Adipose tissue (tissue), 3 donors: ENCODE measurements at regions not wholly inside any gene's neighbourhood (a gene's known extent, or its start where the extent isn't known, plus 50 kb on each side); places are given as distances from the start of the nearest gene placed in this dataset.

Experiments
- H3K27ac ChIP-seq: one replicate; pipeline ENCODE4 v1.5.1; 2013; ENCODE audit warnings: low read depth, low read length
- WGBS, 3 donors: extraction: QIAGEN DNeasy Blood & Tissue Kit; methylation state at CpG; one replicate each; pipeline ENCODE4 v1.1.7; 2013; 5-methylcytosine and 5-hydroxymethylcytosine counted together
- donor health status: healthy with polysubstance abuse.
- donor health status: Bipolar disorder and iron deficiency.
- donor health status: healthy.

- 24 to 56% (median 27%) methylated on average over 4 of the region's 4 CpGs for WGBS, 3 donors
- no peak overlapping the region for H3K27ac ChIP-seq
These were observed 342.0 kb upstream of the PDZRN3 start for GRCh38 chr3:73966733-73967132.

DNA sequence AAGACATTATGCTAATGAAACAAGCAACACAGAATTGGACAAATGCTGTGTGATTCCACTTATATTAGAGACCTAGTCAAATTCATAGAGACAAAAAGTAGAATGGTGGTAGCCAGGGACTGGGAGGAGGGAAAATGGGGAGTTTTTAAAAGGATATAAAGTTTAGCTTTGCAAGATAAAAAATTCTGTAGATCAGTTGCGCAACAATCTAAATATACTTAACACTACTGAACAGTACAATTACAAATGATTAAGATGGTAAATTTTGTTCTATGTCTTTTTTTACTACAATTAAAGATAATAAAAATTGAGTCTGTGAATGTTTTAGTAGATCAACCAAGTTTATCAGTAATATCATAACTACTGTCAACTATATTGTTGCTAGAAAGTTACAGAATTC, 340.1 kb upstream of the PDZRN3 start:
- 69 to 98% (median 94%) methylated on average over 1 of the region's 1 CpG for WGBS, 3 donors
- H3K27ac ChIP-seq, result no peak overlapping the region

- H3K27ac ChIP-seq, result no peak overlapping the region
- WGBS, 3 donors, result 66 to 87% (median 75%) methylated on average over 2 of the region's 2 CpGs
These were observed 330.8 kb upstream of the PDZRN3 start for GRCh38 chr3:73955494-73956070.

DNA sequence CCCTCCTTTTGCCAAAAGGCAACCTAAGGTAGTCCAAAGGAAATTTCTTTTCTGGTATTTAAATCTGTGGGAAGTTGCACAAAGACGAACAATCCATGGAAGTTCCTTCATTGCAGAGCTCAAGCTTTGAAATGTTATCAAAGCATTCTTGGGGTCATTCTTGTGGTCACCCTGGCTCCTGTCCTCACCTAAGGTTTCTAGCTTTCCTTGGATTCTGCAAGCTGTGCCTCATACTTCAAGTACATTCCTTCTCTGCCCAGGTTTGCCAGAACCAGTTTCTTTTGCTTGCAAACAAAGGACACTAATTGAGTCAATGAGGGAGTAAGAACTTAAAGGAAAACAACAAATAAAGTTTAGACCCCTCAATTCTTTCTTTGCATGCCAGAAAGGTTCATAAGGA, 329.8 kb upstream of the PDZRN3 start:
- 61 to 84% (median 70%) methylated on average over 1 of the region's 1 CpG for WGBS, 3 donors
- no peak overlapping the region for H3K27ac ChIP-seq

GRCh38 chr3:73952781-73953180, 328.0 kb upstream of the PDZRN3 start:
- WGBS, 3 donors, result 81 to 96% (median 91%) methylated on average over 1 of the region's 1 CpG
- H3K27ac ChIP-seq, result no peak overlapping the region

GRCh38 chr3:73950865-73951558, 326.3 kb upstream of the PDZRN3 start:
- WGBS, 3 donors, result 48 to 56% (median 52%) methylated on average over 4 of the region's 4 CpGs

DNA sequence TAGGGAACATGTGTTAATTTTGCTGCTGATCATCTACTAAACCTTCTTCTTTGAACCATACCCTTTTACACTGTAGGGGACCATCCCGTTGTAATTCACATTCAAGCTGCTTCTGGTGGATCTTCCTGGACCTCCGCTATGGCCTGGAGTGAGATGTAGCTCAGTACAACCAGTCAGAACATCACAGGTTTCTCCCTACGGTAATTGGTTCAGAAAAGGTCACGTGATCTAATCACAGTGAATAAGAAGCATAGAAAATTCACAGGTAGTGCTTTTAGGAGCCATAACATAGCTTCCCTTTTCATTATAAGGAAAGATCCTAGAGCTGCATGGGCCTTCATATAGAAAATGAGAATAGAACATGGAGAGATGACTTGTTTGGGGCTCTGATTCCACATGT, 320.8 kb upstream of the PDZRN3 start:
- 77 to 89% (median 86%) methylated on average over 4 of the region's 4 CpGs for WGBS, 3 donors
- H3K27ac ChIP-seq, result no peak overlapping the region

More at GRCh38 chr3:73950865-73951558, 326.3 kb upstream of the PDZRN3 start:
- no peak overlapping the region for H3K27ac ChIP-seq

DNA sequence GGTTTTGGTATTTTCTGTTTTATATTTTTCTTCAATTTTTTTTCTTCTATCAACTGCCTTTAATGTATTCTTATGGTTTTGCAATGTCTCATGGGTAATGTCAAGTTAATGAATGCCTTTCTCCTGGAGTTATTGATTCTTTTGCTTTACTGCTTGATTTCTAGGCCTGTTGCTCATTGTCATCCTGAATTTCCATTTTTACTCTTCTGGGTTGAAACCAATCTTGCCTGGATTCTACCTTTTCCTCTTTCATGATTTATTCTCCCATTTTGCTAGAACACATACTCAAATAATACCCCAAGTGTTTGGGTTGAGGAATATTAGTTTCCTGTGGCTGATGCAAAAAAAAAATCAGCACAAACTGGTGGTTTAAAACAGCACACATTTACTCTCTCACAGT, 315.2 kb upstream of the PDZRN3 start:
- no peak overlapping the region for H3K27ac ChIP-seq

DNA sequence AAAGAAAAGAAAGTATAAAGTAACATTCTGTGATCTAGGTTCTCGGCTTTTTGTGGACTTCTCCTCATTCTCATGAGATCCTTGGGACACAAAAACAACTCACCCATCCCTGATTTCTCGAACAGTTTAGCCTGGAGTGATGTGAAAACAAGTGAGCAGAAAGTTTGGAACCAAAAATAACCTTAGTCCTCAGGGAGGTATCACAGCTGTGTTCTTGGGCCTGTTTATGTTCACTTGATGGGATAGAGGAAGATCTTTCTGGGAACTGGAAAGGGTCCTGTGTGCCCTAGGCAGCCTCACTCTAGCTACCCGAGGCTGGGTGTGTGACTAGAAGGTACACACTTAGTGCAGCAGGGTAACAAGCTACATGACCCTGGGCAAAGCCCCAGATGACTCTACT, 308.8 kb upstream of the PDZRN3 start:
- 55 to 73% (median 62%) methylated on average over 3 of the region's 3 CpGs for WGBS, 3 donors
- H3K27ac ChIP-seq, result no peak overlapping the region

DNA sequence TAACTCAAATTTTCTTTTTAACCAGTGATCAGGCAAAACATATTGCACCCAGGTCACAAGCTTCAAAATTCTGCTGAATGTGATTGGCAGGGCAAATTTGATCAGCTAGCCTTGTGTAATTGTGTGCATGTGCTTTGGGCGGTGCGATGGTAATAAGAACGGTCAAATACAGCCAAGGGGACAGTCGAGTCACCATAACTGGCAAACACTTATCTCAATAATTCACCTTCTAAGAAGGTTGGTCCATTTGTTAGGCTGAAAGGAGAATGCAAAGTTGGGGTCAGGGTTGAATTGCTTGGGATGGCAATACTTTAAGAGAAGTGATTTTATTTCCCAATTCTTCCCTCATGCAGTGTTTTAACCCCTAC, 302.4 kb upstream of the PDZRN3 start:
- H3K27ac ChIP-seq, result no peak overlapping the region
- WGBS, 3 donors, result 49 to 72% (median 61%) methylated on average over 4 of the region's 4 CpGs

DNA sequence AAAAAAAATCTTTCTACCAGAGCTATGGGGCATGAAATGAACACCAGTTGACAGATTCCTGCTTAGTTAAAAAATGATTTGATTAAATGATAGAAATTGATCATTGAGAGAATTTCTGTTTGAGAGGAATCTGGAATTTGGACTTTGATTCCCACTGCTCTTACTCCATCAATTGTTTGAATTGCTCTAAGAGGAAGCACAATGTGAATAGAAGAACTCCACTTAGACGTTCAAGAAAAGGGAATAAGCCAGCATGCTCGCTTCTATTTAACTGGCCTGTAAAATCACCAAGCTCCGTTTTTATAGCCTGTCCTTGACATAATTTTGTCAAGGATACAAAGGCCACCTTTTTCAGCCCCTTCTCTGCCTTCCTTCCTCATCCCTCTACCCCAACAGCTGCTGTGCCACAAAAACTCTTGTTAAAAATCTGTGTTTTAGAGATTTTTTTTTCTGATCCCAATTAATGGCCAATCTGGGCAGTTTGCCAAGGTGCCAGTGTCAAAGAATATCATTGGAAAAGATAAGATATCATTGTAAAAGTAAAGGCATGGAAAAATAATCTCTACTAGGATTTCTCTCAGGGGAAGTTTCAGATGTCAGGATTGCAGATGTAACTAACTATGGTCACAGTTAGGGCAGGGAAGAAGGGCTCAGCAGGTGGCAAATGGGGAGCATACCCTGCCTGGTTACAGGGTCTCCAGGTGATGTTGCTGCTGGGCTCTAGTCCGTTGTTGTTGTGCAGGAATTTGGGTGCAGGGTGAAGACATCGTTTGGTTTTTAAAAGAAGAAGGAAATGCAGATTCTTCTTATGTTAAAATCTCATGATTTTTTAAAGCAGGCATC, 301.8 kb upstream of the PDZRN3 start:
- WGBS, 3 donors, result 33 to 45% (median 39%) methylated on average over 5 of the region's 5 CpGs
- no peak overlapping the region for H3K27ac ChIP-seq

- 81 to 90% (median 84%) methylated on average over 3 of the region's 3 CpGs for WGBS, 3 donors
- H3K27ac ChIP-seq, result no peak overlapping the region
These were observed 300.3 kb upstream of the PDZRN3 start for GRCh38 chr3:73925011-73925410.

- H3K27ac ChIP-seq, result no peak overlapping the region
- 85 to 88% (median 85%) methylated on average over 6 of the region's 6 CpGs for WGBS, 3 donors
These were observed 299.3 kb upstream of the PDZRN3 start for GRCh38 chr3:73924048-73924447.

DNA sequence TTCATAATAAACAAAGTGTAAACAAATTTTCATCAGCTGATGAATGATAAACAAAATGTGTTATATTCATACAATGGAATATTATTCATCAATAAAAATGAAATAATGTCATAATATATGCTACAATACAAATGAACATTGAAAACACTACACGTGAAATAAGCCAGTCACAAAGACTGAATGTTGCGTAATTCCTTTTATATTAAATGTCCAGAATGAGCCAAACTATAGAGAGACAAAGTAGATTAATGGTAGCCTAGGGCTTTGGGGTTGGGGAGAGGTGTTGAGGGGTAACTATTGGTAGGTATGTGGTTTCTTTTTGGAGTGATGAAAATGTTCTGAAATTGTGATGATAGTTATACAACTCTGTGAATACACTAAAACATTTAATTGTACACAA, 292.9 kb upstream of the PDZRN3 start:
- no peak overlapping the region for H3K27ac ChIP-seq
- 82 to 90% (median 85%) methylated on average over 2 of the region's 2 CpGs for WGBS, 3 donors

- H3K27ac ChIP-seq, result no peak overlapping the region
- WGBS, 3 donors, result 86 to 94% (median 92%) methylated on average over 2 of the region's 2 CpGs
These were observed 291.1 kb upstream of the PDZRN3 start for GRCh38 chr3:73915886-73916285.

DNA sequence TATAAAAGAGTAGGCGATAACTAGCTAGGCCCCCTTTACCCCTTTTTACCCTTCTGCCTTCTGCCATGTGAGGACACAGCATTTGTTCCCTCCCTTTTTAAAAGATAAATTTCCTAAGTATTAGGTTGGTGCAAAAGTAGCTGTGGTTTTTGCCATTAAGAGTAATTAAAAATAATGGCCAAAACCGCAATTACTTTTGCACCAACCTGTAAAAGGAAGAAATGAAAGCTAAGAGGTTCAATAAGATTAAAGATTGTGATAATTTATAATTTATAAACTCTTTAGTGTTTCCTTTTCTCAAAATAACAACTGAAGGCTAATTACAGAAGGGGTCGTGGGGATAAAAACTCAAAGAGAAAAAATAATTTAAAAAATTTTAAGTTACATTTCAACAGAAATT, 283.5 kb upstream of the PDZRN3 start:
- WGBS, 3 donors, result 75 to 88% (median 86%) methylated on average over 3 of the region's 3 CpGs
- no peak overlapping the region for H3K27ac ChIP-seq

DNA sequence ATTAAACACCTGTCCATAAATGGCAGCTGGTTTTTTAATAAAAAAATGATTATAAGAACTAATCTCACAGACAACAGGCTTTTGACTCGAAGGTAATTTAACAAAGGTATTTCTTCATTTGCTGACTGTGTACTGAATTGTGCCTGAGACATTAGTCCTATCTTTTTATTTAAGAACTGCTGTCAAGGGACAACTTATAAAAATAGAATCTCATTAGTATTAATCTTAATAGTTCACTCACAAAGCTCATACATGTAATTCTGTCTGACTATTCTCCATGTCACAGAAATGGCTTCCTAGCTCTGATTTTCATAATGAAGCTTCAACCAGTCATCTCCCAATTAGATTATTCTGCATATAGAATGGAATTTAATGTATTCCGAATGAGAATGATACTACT, 276.9 kb upstream of the PDZRN3 start:
- WGBS, 3 donors, result 59 to 74% (median 72%) methylated on average over 2 of the region's 2 CpGs
- H3K27ac ChIP-seq, result no peak overlapping the region

DNA sequence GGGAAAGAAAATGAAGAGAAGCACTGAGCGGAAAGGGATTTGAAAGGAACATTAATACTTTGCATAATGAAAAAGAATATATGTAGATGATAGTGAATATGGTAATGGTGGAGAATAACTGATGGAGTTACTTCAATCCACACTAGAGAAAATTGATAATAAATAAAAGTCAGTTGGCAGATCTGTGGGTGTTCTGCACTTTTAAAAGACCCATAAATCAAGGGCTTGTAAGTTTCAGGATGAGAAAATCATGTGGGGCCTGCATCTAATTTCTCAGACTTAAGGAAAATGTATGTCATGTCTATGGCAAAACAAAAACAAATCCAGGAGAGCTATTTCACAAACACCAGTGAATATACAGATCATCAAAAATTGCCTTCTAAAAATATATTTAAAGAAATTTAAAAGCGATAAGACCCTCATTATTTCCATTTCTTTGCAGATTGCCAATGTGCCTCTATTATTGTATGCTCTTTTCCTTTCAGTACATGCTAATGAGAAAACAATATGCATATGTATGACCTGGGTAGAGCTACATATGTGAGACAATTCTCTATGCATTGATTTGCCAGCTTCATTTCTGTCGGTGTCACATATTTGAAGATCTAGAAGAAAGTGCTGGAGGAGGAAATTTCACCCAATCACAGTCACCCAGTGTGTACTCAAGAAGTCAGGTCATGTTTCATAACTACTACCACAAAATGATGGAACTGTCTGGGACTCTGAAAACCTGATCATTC, 269.9 kb upstream of the PDZRN3 start:
- no peak overlapping the region for H3K27ac ChIP-seq
- WGBS, 3 donors, result 91 to 93% (median 92%) methylated on average over 3 of the region's 3 CpGs

DNA sequence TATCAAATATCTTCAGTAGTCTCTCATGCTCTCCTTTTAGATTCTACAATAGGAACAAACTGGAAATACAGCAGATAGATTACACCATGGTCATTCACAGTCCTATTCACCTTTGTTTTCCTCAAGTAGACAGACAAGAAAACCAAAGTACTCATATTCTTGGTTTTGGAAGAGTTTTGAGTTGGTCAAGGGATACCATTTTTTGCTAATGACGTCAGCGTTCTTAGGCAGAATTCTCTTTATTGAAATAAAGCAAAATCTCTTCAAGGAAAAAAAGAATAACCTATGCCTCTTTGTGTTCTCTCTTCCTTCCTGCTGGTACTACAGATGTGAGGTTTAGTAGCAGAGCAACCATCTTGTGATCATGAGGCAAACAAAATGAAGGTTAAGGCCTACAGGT, 268.3 kb upstream of the PDZRN3 start:
- 77 to 93% (median 90%) methylated on average over 2 of the region's 2 CpGs for WGBS, 3 donors

More for the DNA sequence above, 268.3 kb upstream of the PDZRN3 start:
- no peak overlapping the region for H3K27ac ChIP-seq
